Neural progenitor cell (in vitro differentiated cells): ENCODE measurements at regions not wholly inside any gene's neighbourhood (a gene's known extent, or its start where the extent isn't known, plus 50 kb on each side); places are given as distances from the start of the nearest gene placed in this dataset.

ENCODE experiments used
- EZH2 ChIP-seq: fragments of 200-600 bp; sonication (generic); IDR thresholded peaks from 2 replicates; pipeline ENCODE4 v1.6.1; 2017; ENCODE audit warnings: antibody characterized with exemption, mild to moderate bottlenecking, moderate library complexity
- EZH2phosphoT487 ChIP-seq: fragments of 200-600 bp; sonication (generic); IDR thresholded peaks from 2 replicates; pipeline ENCODE4 v1.6.1; 2017; ENCODE audit warnings: antibody characterized with exemption
- TF ChIP-seq, protein P1 (sequence below): fragments of 200-600 bp; sonication (generic); IDR thresholded peaks from 2 replicates; pipeline ENCODE4 v1.5.1; 2017; ENCODE audit warnings: antibody characterized with exemption, mild to moderate bottlenecking

DNA sequence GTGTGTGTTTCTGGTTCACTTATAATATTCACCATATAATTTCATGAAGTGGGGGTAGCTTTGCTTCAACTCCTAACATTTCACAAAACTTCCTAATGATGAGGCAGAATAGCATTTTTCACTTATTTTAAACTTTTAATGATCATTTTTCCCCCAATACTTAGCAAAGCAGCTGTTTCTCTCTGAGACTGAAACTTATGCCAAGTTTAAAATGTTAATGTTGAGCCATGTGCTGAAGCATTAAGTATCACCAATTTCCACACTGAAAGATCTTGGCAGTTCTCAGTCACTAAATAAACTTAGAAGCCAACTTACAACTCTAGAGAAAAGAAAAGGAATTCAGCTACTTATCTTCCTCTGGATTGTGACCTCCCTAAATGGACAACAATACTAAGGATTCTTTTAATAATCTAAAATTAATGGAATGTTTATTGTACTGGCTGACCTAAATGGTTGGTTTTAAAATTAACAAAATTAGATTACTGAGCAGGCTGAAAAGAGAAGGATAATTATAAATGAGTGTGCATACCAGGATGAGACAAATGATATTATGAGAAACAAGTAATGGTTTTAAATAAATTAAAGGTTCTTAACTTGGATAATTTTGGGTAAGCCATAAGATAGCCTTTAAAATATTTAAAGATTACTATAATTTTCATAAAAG, 1429.4 kb upstream of the ADGRL3 start:
- TF ChIP-seq, protein P1, sequence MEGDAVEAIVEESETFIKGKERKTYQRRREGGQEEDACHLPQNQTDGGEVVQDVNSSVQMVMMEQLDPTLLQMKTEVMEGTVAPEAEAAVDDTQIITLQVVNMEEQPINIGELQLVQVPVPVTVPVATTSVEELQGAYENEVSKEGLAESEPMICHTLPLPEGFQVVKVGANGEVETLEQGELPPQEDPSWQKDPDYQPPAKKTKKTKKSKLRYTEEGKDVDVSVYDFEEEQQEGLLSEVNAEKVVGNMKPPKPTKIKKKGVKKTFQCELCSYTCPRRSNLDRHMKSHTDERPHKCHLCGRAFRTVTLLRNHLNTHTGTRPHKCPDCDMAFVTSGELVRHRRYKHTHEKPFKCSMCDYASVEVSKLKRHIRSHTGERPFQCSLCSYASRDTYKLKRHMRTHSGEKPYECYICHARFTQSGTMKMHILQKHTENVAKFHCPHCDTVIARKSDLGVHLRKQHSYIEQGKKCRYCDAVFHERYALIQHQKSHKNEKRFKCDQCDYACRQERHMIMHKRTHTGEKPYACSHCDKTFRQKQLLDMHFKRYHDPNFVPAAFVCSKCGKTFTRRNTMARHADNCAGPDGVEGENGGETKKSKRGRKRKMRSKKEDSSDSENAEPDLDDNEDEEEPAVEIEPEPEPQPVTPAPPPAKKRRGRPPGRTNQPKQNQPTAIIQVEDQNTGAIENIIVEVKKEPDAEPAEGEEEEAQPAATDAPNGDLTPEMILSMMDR = no peak
- no peak for TF ChIP-seq EZH2phosphoT487
- TF ChIP-seq EZH2 = no peak
